ENCODE measurements at regions not wholly inside any gene's neighbourhood (a gene's known extent, or its start where the extent isn't known, plus 50 kb on each side); places are given as distances from the start of the nearest gene placed in this dataset.
A peak's percentile ranks its signal among the peaks of the same experiment; 100 is the strongest.
"Not testable (repeated sequence)": the region's sequence is repeated elsewhere in the genome, so short reads cannot be mapped to it uniquely, and the experiment has no call there.

DNA sequence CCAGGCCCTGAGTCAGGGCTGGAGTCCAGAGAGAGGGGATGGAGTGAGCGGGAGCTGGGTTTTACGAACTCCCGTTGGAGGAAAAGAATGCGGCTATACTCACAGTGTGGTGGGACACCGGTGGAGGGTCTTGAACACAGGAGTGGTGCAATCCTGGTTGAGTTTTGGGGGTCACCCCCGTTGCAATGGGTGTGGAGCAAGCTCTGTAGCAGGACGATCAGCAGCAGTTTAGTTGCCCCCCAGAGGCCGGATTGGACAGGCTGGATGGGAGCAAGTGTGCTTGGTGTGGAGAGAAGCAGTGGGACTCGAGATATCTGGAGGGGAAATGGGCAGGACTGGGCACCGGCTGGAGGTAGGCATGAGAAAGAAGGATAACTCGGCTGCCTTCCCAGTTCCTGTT, 72.3 kb upstream of the TWIST2 start:
- intact Hi-C loops (cut with DNase I): loop anchor here in 1 of 2 donors (5.0 kb wide), 1 partner anchor 33 kb away; no protein-coding TSS in a partner anchor
- DNase-seq (ENCODE audit: low spot score): no peak

DNA sequence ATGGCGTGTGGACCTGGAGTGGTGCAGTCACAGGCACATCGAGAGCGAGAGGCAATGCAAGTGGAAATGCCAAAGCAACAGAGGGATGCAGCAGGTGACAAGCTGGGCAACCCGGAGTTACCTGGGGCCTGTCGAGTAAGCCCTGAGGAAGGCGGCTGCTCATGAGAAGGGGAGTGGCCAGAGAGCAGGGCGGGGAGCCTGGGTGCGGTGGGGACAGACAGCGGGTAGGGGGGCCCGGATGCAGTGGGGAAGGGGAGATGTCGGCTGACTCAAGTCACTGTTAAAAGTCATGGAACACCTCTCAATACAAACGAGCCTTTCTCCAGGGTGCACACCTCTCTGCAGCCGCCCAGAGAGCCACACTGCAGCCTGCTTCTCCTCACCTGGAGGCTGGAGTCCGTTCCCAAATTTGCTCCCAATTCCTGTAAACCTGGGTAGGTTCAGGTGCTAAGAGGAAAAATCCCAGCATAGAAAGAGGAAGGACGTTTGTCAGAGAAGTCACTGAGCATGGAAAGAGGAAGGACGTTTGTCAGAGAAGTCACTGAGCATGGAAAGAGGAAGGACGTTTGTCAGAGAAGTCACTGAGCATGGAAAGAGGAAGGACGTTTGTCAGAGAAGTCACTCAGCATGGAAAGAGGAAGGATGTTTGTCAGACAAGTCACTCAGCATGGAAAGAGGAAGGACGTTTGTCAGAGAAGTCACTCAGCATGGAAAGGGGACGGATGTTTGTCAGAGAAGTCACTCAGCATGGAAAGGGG, 71.7 kb upstream of the TWIST2 start:
- intact Hi-C loops (cut with DNase I): loop anchor here in 1 of 2 donors (5.0 kb wide), 1 partner anchor 34 kb away; no protein-coding TSS in a partner anchor
- DNase-seq (ENCODE audit: low spot score): no peak

DNA sequence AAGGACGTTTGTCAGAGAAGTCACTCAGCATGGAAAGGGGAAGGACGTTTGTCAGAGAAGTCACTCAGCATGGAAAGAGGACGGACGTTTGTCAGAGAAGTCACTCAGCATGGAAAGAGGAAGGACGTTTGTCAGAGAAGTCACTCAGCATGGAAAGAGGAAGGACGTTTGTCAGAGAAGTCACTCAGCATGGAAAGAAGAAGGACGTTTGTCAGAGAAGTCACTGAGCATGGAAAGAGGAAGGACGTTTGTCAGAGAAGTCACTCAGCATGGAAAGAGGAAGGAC, 71.2 kb upstream of the TWIST2 start:
- not testable (repeated sequence) for DNase-seq (ENCODE audit: low spot score)
- intact Hi-C loops (cut with DNase I): loop anchor here in 1 of 2 donors (5.0 kb wide), 1 partner anchor 34 kb away; no protein-coding TSS in a partner anchor

DNA sequence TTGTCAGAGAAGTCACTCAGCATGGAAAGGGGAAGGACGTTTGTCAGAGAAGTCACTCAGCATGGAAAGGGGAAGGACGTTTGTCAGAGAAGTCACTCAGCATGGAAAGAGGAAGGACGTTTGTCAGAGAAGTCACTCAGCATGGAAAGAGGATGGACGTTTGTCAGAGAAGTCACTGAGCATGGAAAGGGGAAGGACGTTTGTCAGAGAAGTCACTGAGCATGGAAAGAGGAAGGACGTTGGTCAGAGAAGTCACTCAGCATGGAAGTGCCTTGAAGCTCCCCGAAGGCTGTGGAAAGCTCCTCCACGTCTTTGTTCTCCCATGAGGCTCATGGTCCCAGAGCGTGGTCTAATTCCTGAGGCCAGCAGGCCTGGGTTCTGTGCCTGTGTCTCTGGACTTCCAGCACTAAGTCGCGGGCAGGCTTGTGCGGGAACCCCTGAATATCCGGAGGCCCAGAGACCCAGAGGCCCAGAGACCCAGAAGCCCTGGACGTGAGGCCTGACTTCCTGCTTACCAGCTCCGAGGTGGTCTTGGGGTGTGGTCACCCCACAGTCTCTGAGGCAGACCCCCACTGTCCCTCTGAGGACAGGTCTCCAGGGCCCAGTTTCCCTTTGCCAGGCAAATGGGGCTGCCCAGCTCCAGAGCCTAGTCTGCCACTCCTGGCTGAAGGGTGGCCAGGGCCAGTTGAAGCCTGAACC, 70.4 kb upstream of the TWIST2 start:
- no peak for DNase-seq (ENCODE audit: low spot score)
- intact Hi-C loops (cut with DNase I): loop anchor here in 1 of 2 donors (5.0 kb wide), 1 partner anchor 35 kb away; no protein-coding TSS in a partner anchor

DNA sequence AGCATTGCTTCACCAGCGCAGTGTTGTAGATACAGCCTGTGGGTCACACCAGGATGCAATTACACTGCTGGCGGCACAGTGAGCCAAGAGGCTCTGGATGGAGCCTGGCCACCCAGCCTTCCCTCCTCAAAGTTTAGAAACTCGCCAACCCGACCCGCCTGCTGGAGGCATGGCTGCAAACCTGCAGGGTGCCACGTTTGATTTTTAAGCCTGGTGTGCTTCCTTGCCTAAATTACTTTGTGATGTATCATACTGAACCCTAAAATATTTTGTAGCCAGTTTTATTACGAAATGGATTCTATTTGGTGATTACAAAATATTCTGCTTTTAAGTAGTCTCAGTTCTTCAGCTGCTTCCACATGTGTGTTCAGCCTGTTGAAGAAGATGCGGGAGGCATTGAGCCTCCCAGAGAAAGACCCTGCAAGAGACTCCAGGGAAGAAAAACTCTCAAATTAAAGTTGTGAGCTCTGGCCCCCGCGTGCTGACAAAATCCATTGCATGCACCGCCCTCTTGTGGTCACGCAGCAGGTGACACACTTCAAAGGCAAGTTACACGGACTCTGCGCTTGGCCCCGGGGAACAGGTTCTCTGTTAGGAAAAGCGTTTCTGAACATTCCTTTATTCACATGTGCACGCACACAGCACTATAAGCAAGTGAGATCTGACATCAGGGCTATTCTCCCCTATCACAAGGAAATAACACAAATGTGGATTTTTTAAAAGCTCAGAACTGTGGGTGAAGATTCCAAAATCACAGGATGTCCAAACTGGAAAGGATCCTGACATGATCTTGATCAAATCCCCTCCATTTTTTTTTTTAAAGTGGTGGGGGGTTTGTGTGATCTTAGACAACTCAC, 63.0 kb upstream of the TWIST2 start:
- peak; percentile 92 for DNase-seq (ENCODE audit: low spot score)
- intact Hi-C loops (cut with DNase I): loop anchor here (10.0 kb wide), 3 partner anchors 50 to 420 kb away; no protein-coding TSS in a partner anchor

DNA sequence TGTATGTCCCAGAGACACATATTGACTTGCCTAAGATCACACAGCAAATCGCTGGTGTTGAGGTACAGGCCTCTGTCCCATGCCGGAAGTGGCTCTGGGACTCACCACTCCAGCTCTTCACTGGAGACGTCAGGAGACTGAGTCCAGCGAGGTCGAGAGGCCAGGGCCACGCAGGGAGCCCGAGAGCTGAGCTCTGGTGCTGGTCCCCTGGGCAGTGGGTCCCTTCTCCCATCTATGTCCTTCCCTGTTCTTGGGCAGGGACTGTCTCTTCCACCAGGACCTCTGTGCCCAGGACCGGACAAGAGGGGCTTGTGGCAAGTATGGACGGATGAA, 62.4 kb upstream of the TWIST2 start:
- no peak for DNase-seq (ENCODE audit: low spot score)
- intact Hi-C loops (cut with DNase I): loop anchor here (10.0 kb wide), 3 partner anchors 51 to 421 kb away; no protein-coding TSS in a partner anchor

DNA sequence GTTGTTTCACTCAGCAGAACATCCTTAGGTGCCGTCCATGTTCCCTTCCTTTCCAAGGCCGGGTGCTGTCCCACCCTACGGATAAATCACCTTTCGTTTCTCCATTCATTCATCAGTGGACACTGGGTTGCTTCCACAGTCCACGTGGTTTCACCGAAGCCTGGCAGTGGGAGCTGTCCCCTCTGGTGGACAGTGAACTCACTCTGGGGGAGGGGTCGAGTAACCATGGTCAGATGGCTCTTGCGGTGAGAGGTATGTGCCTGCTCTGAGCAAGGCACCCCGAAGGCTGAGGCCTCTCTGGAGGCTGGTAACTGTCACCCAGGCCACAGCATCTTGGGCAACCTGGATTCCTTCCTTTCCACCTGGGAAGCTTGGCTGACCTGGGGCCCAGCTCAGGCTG, 61.5 kb upstream of the TWIST2 start:
- peak; percentile 64 for DNase-seq (ENCODE audit: low spot score)
- intact Hi-C loops (cut with DNase I): loop anchor here (10.0 kb wide), 3 partner anchors 52 to 422 kb away; no protein-coding TSS in a partner anchor

DNA sequence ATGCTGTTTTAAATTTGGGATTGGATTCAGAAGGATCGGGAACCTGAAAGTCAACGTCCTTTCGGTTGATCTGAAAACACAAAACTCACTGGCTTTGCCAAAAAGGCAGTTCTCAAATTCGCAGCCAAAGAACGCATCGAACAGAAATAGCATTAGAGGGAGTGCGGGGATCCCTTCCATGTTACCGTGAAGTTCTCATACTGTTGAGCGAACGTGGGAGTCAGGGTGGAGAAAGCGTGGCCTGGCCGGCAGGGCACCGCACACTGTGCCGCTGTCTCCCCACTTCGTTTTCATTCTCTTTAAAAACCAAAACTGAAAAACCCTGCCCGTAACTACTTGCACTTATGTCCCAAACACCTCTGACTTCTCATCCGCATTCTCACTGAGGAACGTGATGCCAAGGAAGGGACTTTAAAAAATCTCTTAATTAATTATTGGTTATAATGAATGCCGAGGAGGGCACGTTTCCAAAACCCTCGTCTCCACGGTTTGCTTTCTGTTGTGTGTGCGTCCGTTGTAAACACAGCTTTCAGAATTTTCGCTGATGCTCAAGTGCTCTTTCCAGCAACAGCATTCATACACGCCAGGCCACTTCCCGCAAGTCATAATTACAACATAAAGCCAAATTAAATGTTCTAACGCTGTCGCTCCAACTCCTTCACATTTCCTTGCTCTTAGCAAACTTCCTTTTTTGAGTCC, 60.9 kb upstream of the TWIST2 start:
- intact Hi-C loops (cut with DNase I): loop anchor here (10.0 kb wide), 3 partner anchors 52 to 422 kb away; no protein-coding TSS in a partner anchor
- DNase-seq (ENCODE audit: low spot score): peak; percentile 45

DNA sequence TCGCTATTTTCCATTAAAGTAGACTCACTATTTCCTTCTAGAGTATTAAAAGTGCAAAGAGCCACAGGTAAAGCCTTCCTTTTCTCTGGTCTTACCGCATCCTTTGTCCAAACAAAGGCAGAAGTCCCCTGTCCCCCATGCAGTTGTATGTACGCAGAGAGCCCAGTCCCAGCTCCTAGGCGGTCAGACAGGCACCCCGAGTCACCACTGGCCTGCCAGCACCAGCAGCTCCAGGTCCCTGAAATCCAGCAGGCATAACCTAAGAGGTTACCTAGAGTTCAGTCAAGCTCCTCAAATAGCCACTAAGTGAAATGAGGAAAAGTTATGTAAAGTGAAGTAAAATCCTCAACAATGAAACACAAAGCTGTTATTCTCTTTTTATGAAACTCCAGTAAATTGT, 60.4 kb upstream of the TWIST2 start:
- DNase-seq (ENCODE audit: low spot score): no peak
- intact Hi-C loops (cut with DNase I): loop anchor here (10.0 kb wide), 3 partner anchors 53 to 423 kb away; no protein-coding TSS in a partner anchor

DNA sequence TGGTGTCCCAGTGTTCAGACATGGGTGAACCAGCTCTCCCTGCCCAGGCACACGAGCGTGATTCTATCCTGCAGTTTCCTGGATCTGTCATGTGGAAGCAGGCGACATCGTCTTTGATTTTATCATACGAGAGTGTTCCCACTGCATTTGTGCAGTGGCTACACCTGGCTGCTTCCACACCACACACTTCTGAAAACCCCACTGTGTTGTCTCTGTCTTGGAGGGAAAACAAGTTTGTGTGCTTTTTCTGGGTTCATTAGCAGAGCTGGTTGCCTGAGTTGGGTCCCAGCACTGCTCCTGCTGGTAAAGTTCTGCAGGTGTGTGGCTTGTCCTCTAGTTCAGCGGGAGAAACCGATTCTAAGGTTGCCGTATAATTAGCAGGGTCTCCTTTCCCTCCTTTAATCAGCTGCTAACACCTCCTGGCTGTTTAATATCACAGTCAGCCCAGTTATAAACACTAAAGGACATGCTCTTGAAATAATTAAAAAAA, 58.5 kb upstream of the TWIST2 start:
- intact Hi-C loops (cut with DNase I): loop anchor here (10.0 kb wide), 3 partner anchors 55 to 425 kb away; no protein-coding TSS in a partner anchor

DNA sequence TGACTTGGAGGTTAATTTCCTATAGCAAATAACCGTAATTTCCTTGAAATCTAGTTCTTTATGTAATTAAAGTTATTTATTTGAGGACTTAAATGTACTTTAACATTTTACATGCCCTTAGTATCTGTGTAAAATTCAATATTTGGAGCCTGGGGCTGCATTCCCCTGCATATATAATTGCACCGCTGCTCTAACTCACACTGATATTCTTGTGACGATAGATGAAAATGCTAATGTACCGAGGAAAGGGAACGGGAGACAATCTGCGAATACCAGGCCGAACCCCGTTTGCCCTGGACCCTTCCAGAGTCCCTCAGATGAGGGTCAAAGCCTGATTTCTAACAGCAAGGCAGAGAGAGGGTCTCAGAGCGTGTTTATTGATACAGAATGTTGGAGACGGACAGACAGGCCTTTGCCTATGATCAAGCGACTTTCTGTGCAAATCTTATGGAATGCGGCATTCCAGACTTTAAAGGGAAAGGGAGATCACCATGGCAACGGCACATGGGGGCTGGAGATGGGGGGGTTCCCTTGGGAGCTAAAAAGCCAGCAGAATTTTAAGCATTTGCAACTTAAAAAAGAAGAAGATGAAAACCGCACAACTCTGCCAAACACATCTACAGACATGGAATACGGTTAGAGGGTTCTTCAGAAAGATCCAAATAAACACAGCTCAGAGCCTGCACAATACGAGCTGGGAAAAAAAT, 57.6 kb upstream of the TWIST2 start:
- intact Hi-C loops (cut with DNase I): no loop called here
- peak; percentile 10 for DNase-seq (ENCODE audit: low spot score)

More for the DNA sequence above, 58.5 kb upstream of the TWIST2 start:
- DNase-seq (ENCODE audit: low spot score): no peak

DNA sequence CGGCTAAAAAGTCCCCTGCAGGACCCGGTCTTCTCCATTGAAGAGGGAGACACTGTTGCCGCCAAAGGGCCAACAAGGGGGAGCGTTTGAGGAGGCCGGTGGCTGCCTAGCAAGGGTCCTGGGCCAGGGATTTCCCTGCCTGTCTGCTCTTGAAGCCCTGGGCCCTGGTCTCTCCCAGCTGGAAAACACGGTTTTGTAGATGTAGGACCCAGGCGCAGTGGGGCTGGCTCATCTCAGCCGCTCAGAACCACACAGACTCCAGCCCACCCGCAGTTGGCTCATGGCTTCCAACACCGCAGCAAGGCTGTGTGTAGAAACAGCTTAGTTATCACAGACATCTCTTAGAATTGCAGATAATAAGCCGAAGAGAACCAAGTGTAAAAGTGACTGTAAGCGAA, 57.1 kb upstream of the TWIST2 start:
- intact Hi-C loops (cut with DNase I): no loop called here
- DNase-seq (ENCODE audit: low spot score): no peak

DNA sequence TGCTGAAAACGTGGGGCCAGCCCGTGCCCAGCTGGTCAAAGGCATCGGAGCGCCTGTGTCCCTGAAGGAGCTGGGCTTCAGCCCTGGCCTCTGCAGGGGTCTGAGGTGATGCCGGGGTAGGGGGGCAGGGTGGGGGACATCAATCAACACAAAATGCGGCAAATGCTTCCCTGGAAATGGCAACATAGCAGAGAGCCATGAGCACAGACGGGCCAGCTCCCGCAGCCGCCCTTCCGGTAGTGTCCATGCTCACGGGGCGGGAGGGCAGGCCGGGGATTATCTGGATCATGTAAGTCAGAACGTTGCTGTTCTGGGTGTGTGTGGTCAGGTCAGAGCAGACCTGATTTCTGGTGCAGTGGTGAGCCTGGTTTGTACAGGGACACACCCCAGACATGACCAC, 56.5 kb upstream of the TWIST2 start:
- no peak for DNase-seq (ENCODE audit: low spot score)
- intact Hi-C loops (cut with DNase I): no loop called here

DNA sequence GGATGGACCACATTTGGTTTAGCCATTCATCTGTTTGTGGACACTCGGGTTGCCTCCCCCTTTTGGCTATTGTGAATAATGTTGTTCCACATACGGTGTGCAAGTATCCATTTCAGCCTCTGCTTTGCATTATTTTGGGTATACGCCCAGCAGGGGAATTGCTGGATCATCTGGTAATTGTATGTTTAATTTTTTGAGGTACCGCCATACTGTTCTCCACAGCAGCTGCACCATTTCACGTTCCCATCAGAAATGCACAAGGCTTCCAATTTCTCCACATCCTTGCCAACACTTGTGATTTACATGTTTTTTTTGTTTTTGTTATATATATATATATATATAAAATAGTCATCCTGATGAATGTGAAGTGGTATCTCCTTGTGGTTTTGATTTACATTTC, 54.6 kb upstream of the TWIST2 start:
- intact Hi-C loops (cut with DNase I): no loop called here
- DNase-seq (ENCODE audit: low spot score): no peak

DNA sequence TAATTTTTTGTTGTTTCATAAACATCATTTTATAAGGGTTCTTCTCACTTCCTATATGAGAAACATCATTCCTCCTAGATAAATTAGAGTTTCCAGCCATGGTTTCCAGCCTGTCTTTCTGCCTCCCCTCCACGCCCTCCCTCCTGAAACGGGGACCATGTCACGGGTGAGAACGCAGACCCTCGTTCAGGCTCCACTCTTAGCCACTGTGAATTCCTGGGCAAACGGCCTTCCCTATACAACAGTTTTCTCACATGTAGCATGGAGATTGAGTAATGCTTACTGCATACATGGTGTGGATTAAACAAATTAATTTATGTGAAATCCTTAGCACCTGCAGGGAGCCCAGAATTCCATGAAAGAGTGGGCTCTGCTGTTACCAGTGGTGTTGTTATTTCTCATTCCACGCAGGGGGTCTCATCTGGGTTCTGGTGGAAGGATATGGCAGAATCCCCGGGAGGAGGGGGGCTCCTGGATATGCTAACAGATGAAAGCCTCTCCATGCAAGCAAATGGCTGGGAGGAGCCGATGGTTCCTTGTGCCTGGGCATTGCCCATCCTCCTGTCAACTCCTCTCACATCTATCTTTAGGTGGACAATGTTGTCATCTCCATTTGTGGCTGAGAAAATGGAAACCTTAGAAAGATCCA, 54.0 kb upstream of the TWIST2 start:
- intact Hi-C loops (cut with DNase I): no loop called here
- no peak for DNase-seq (ENCODE audit: low spot score)

DNA sequence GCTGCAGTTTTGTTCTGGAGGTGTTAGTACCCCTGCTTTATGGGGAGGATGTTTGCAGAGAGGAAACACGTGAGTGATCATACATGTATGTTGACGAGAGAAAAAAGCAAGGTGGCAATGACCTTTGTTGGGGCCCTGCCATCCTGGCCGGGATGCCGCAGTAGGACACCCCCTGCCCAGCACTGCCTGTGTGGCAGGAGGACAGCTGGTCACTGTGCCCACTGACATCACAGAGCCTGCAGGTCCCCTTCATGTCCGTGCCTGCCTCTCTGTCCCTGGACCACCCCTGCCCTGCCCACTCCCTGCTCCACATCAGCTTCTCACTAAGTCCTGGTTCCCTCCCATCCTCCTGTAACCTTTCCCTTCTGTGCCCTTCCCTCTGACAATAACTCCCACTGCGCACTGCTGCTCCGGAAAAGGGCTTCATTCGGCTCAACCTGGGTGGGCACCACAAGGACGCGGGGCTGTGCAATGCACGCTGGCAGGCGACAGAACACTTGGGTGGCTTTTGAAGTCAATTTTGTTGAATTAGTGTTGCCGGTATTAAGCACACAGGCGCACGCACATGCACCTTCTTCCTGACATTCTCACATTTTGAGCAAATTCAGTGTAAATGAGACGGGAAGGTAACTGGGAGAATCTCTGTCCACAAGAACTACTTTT, 51.5 kb upstream of the TWIST2 start:
- intact Hi-C loops (cut with DNase I): loop anchor here in 1 of 2 donors (5.0 kb wide), 1 partner anchor 269 kb away; no protein-coding TSS in a partner anchor
- DNase-seq (ENCODE audit: low spot score): no peak

DNA sequence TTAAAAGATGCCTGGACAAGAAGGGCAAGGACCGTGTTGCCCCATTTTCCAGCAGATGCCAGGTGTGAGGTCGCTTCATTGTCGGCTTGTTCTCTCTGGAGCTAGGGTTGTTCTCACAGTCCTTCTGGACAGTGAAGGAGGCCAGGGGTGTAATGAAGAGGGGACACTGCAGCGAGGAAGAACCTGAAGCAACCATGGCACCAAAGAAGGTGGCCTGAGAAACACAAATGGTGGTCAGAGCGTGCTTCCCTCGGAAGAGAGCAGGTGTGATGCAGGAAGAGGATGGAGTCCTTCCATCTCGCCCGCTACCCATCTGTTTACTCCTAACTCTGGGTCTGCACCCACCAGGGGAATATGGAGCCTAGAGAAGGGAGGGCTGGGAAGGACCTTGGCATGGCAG, 50.3 kb upstream of the TWIST2 start:
- intact Hi-C loops (cut with DNase I): loop anchor here in 1 of 2 donors (5.0 kb wide), 1 partner anchor 270 kb away; no protein-coding TSS in a partner anchor
- DNase-seq (ENCODE audit: low spot score): no peak

Measured in posterior vena cava (tissue), 2 donors.